IPS-20b (cell line): ENCODE measurements at regions not wholly inside any gene's neighbourhood (a gene's known extent, or its start where the extent isn't known, plus 50 kb on each side); places are given as distances from the start of the nearest gene placed in this dataset.

ENCODE experiments used
- H3K27ac ChIP-seq: one replicate; pipeline ENCODE4 v1.5.1; 2013; ENCODE audit warnings: low read length
- H3K27me3 ChIP-seq: 2 replicates; pipeline ENCODE4 v1.6.1; 2013; ENCODE audit warnings: mild to moderate bottlenecking, low read length, inconsistent platforms; ENCODE audit not compliant: insufficient read depth
- H3K36me3 ChIP-seq: 2 replicates; pipeline ENCODE4 v1.6.1; 2013; ENCODE audit warnings: low read depth, mild to moderate bottlenecking, inconsistent platforms, low read length, moderate library complexity; ENCODE audit not compliant: insufficient read depth
- H3K4me1 ChIP-seq: 2 replicates; pipeline ENCODE4 v1.6.1; 2013; ENCODE audit warnings: mild to moderate bottlenecking, control low read depth, inconsistent platforms, low read length, moderate library complexity; ENCODE audit not compliant: insufficient read depth
- H3K4me3 ChIP-seq: 2 replicates; pipeline ENCODE4 v1.5.1; 2013; ENCODE audit warnings: mild to moderate bottlenecking, low read length, inconsistent platforms
- H3K9ac ChIP-seq: 2 replicates; pipeline ENCODE4 v1.6.1; 2013; ENCODE audit warnings: low read depth, mild to moderate bottlenecking, inconsistent platforms, low read length, moderate library complexity
- H3K9me3 ChIP-seq: 2 replicates; pipeline ENCODE4 v1.6.1; 2013; ENCODE audit warnings: mild to moderate bottlenecking, low read depth, low read length, inconsistent platforms; ENCODE audit not compliant: insufficient read depth

- Histone ChIP-seq H3K27me3 (no peaks in the 10 kb centered on the region), H3K4me3 (no peak overlapping the region), H3K9me3 (no peaks in the 10 kb centered on the region), H3K36me3 (no peaks in the 10 kb centered on the region), H3K9ac (no peak overlapping the region), H3K27ac (no peak overlapping the region), H3K4me1 (no peaks in the 10 kb centered on the region)
Observed at GRCh38 chr20:7313047-7313446, 545.6 kb downstream of the BMP2 start.

GRCh38 chr20:7323957-7324356 lies 556.5 kb downstream of the BMP2 start:
- Histone ChIP-seq H3K4me3 (no peak overlapping the region), H3K36me3 (no peaks in the 10 kb centered on the region), H3K27me3 (no peaks in the 10 kb centered on the region), H3K4me1 (no peaks in the 10 kb centered on the region), H3K27ac (no peak overlapping the region), H3K9ac (no peak overlapping the region), H3K9me3 (no peaks in the 10 kb centered on the region)

- no peaks in the 10 kb centered on the region for H3K36me3 ChIP-seq
- H3K9me3 ChIP-seq, result no peaks in the 10 kb centered on the region
- no peak overlapping the region for H3K27ac ChIP-seq
- no peak overlapping the region for H3K9ac ChIP-seq
- no peaks in the 10 kb centered on the region for H3K4me1 ChIP-seq
- H3K27me3 ChIP-seq, result no peaks in the 10 kb centered on the region
- H3K4me3 ChIP-seq, result no peak overlapping the region
Observed at GRCh38 chr20:7327810-7328209, 560.3 kb downstream of the BMP2 start.

GRCh38 chr20:7330850-7331249 lies 563.4 kb downstream of the BMP2 start:
- Histone ChIP-seq H3K27me3 (no peaks in the 10 kb centered on the region), H3K4me1 (no peaks in the 10 kb centered on the region), H3K9me3 (no peaks in the 10 kb centered on the region), H3K4me3 (no peak overlapping the region), H3K27ac (no peak overlapping the region), H3K9ac (no peak overlapping the region), H3K36me3 (no peaks in the 10 kb centered on the region)

- H3K36me3 ChIP-seq, result no peaks in the 10 kb centered on the region
- no peak overlapping the region for H3K4me3 ChIP-seq
- H3K9ac ChIP-seq, result no peak overlapping the region
- H3K27me3 ChIP-seq, result no peaks in the 10 kb centered on the region
- no peaks in the 10 kb centered on the region for H3K9me3 ChIP-seq
- H3K4me1 ChIP-seq, result no peaks in the 10 kb centered on the region
- H3K27ac ChIP-seq, result no peak overlapping the region
Observed at GRCh38 chr20:7332169-7332568, 564.7 kb downstream of the BMP2 start.

- Histone ChIP-seq H3K9me3 (no peaks in the 10 kb centered on the region), H3K9ac (no peak overlapping the region), H3K27me3 (no peaks in the 10 kb centered on the region), H3K27ac (no peak overlapping the region), H3K4me3 (no peak overlapping the region), H3K4me1 (no peaks in the 10 kb centered on the region), H3K36me3 (no peaks in the 10 kb centered on the region)
Observed at GRCh38 chr20:7333841-7334240, 566.4 kb downstream of the BMP2 start.

- H3K9me3 ChIP-seq, result no peaks in the 10 kb centered on the region
- H3K27me3 ChIP-seq, result no peaks in the 10 kb centered on the region
- H3K27ac ChIP-seq, result no peak overlapping the region
- no peak overlapping the region for H3K4me3 ChIP-seq
- no peaks in the 10 kb centered on the region for H3K36me3 ChIP-seq
- H3K4me1 ChIP-seq, result no peaks in the 10 kb centered on the region
- H3K9ac ChIP-seq, result no peak overlapping the region
Observed at GRCh38 chr20:7346026-7346425, 578.5 kb downstream of the BMP2 start.

- Histone ChIP-seq H3K4me3 (no peak overlapping the region), H3K36me3 (no peaks in the 10 kb centered on the region), H3K4me1 (no peaks in the 10 kb centered on the region), H3K9ac (no peak overlapping the region), H3K27ac (no peak overlapping the region), H3K9me3 (no peaks in the 10 kb centered on the region), H3K27me3 (no peaks in the 10 kb centered on the region)
Observed at GRCh38 chr20:7346562-7346961, 579.1 kb downstream of the BMP2 start.

GRCh38 chr20:7347409-7347808 lies 579.9 kb downstream of the BMP2 start:
- Histone ChIP-seq H3K27me3 (no peaks in the 10 kb centered on the region), H3K4me3 (no peak overlapping the region), H3K27ac (no peak overlapping the region), H3K9ac (no peak overlapping the region), H3K4me1 (no peaks in the 10 kb centered on the region), H3K9me3 (no peaks in the 10 kb centered on the region), H3K36me3 (no peaks in the 10 kb centered on the region)

GRCh38 chr20:7348253-7348652 lies 580.8 kb downstream of the BMP2 start:
- H3K4me3 ChIP-seq, result no peak overlapping the region
- no peaks in the 10 kb centered on the region for H3K4me1 ChIP-seq
- H3K9ac ChIP-seq, result no peak overlapping the region
- H3K36me3 ChIP-seq, result no peaks in the 10 kb centered on the region
- H3K9me3 ChIP-seq, result no peaks in the 10 kb centered on the region
- H3K27me3 ChIP-seq, result no peaks in the 10 kb centered on the region
- H3K27ac ChIP-seq, result no peak overlapping the region

- H3K4me3 ChIP-seq, result no peak overlapping the region
- H3K9ac ChIP-seq, result no peak overlapping the region
- no peak overlapping the region for H3K27ac ChIP-seq
- H3K27me3 ChIP-seq, result no peaks in the 10 kb centered on the region
- no peaks in the 10 kb centered on the region for H3K36me3 ChIP-seq
- no peaks in the 10 kb centered on the region for H3K4me1 ChIP-seq
- no peaks in the 10 kb centered on the region for H3K9me3 ChIP-seq
Observed at GRCh38 chr20:7352165-7352564, 584.7 kb downstream of the BMP2 start.

- Histone ChIP-seq H3K27me3 (no peaks in the 10 kb centered on the region), H3K4me3 (no peak overlapping the region), H3K4me1 (no peaks in the 10 kb centered on the region), H3K9me3 (no peaks in the 10 kb centered on the region), H3K36me3 (no peaks in the 10 kb centered on the region), H3K9ac (no peak overlapping the region), H3K27ac (no peak overlapping the region)
Observed at GRCh38 chr20:7355051-7355450, 585.2 kb downstream of the HAO1 start.

GRCh38 chr20:7358670-7359069 lies 581.6 kb downstream of the HAO1 start:
- no peak overlapping the region for H3K9ac ChIP-seq
- no peak overlapping the region for H3K27ac ChIP-seq
- H3K27me3 ChIP-seq, result no peaks in the 10 kb centered on the region
- H3K36me3 ChIP-seq, result no peaks in the 10 kb centered on the region
- H3K4me3 ChIP-seq, result no peak overlapping the region
- H3K4me1 ChIP-seq, result no peaks in the 10 kb centered on the region
- no peaks in the 10 kb centered on the region for H3K9me3 ChIP-seq
